ENCODE measurements at regions not wholly inside any gene's neighbourhood (a gene's known extent, or its start where the extent isn't known, plus 50 kb on each side); places are given as distances from the start of the nearest gene placed in this dataset.
"Not testable (repeated sequence)": the region's sequence is repeated elsewhere in the genome, so short reads cannot be mapped to it uniquely, and the experiment has no call there.

DNA sequence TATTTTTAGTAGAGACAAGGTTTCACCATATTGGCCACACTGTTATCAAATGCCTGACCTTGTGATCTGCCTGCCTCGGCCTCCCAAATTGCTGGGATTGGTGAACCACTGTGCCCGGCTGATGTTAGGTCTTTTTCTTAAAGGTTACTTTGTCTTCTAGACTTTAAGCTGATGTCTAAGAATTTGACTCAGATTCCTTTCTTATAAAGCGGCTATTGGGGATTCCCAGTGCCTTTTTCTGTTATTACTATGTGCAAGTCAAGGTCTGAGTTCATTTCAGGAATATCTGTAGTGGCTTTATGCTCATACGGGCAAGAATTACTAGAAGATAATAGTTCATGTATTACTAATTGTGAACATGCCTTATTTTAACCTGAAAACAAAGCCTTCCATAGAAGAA lies 102.8 kb downstream of the LAT start:
- H3K27me3 Mint-ChIP-seq, H3K4me1 Mint-ChIP-seq, H3K27ac Mint-ChIP-seq, H3K4me3 Mint-ChIP-seq, H3K9me3 Mint-ChIP-seq: not testable (repeated sequence)
- ATAC-seq = peak; percentile 45
- peaks cover 16% of the 10 kb centered on the region for H3K36me3 Mint-ChIP-seq

DNA sequence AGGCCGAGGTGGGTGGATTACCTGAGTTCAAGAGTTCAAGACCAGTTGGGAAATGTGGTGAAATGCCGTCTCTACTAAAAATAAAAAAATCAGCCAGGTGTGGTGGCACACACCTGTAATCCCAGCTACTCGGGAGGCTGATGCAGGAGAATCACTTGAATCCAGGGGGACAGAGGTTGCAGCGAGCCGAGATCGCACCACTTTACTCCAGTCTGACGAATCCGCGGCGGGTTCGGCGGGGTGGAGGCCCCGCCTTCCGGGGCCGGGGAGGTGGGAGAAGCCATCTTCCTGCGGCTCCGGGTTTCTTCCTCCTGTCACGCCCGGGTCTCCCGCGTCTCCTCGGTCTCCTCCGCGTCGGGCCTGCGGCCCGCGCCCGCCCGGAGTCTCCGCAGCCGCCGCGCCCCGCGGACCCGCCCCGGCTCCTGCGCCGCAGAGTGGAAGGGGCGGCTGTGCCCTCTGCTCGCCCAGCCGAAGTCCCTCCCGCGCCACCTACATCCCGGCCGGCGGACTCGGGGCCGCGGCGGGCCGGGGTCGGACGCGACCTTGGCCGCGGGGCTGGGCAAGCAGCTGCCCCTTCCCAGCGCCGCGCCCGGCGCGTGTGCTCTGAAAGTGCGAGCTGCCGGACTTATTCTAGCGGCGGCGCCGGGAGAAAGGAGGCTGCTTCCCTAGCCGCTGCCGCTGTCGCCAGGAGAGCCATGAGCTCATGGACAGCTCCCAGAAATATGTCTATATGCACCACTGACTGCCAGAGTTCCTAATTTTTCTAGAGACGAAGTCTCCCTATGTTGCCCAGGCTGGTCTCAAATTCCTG lies 97.2 kb downstream of the LAT start:
- H3K4me3 Mint-ChIP-seq = peak overlapping the region; percentile 69
- not testable (repeated sequence) for H3K9me3 Mint-ChIP-seq, H3K36me3 Mint-ChIP-seq, H3K27me3 Mint-ChIP-seq, H3K27ac Mint-ChIP-seq, H3K4me1 Mint-ChIP-seq
- peak; percentile 61 for ATAC-seq

- peak; percentile 98 for ATAC-seq
- Mint-ChIP-seq H3K4me3 (peak overlapping the region; percentile 99), H3K27ac (peak overlapping the region; percentile 99), H3K4me1 (peaks cover 18% of the 10 kb centered on the region)
- not testable (repeated sequence) for H3K27me3 Mint-ChIP-seq, H3K36me3 Mint-ChIP-seq, H3K9me3 Mint-ChIP-seq
Observed at GRCh38 chr16:29074554-29075402, 89.9 kb downstream of the LAT start.

- H3K4me1 Mint-ChIP-seq, H3K9me3 Mint-ChIP-seq, ATAC-seq, H3K4me3 Mint-ChIP-seq, H3K27ac Mint-ChIP-seq, H3K36me3 Mint-ChIP-seq, H3K27me3 Mint-ChIP-seq: not testable (repeated sequence)
Observed at GRCh38 chr16:29062235-29062634, 77.4 kb downstream of the LAT start.

DNA sequence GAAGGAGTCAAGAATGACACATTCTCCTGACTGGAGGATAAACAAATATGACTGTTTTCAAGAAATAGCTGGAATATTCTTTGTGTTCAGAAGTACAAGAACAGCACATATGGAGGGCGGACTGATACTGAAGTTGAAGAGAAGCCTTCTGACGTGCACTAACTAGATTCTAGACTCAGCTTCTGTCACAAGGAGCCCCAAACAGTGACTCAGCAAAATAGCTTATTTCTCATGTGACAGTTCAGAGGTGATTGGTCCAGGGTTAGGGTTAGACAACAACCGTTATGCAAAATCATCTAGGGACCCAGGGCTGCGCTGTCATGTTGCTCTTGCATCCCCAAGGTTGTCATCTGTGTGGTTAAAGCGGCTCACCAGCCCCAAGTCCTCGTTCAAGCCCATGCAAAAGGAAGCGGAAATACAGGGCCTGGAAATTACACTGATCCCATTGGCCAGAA lies 76.6 kb downstream of the LAT start:
- not testable (repeated sequence) for H3K27ac Mint-ChIP-seq, ATAC-seq, H3K4me1 Mint-ChIP-seq, H3K9me3 Mint-ChIP-seq, H3K4me3 Mint-ChIP-seq, H3K36me3 Mint-ChIP-seq, H3K27me3 Mint-ChIP-seq

DNA sequence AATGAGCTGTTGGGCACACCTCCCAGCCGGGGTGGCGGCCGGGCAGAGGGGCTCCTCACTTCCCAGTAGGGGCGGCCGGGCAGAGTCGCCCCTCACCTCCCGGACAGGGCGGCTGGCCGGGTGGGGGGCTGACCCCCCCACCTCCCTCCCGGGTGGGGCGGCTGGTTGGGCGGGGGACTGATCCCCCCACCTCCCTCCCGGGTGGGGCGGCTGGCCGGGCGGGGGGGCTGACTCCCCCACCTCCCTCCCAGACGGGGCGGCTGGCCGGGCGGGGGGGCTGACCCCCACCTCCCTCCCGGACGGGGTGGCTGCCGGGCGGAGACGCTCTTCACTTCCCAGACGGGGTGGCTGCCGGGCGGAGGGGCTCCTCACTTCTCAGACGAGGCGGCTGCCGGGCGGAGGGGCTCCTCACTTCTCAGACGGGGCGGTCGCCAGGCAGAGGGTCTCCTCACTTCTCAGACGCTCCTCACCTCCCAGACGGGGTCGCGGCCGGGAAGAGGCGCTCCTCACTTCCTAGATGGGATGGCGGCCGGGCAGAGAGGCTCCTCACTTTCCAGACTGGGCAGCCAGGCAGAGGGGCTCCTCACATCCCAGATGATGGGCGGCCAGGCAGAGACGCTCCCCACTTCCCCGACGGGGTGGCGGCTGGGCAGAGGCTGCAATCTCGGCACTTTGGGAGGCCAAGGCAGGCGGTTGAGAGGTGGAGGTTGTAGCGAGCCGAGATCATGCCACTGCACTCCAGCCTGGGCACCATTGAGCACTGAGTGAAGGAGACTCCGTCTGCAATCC lies 75.4 kb downstream of the LAT start:
- not testable (repeated sequence) for H3K4me1 Mint-ChIP-seq, H3K27me3 Mint-ChIP-seq, ATAC-seq, H3K36me3 Mint-ChIP-seq, H3K9me3 Mint-ChIP-seq, H3K4me3 Mint-ChIP-seq
- H3K27ac Mint-ChIP-seq = peak overlapping the region; percentile 63

GRCh38 chr16:29059575-29059974 lies 74.7 kb downstream of the LAT start:
- ATAC-seq, H3K9me3 Mint-ChIP-seq, H3K4me1 Mint-ChIP-seq, H3K4me3 Mint-ChIP-seq, H3K27me3 Mint-ChIP-seq, H3K27ac Mint-ChIP-seq, H3K36me3 Mint-ChIP-seq: not testable (repeated sequence)
